Smooth muscle cell (in vitro differentiated cells): ENCODE measurements at regions not wholly inside any gene's neighbourhood (a gene's known extent, or its start where the extent isn't known, plus 50 kb on each side); places are given as distances from the start of the nearest gene placed in this dataset.

Source experiments
- DNase-seq: peaks from one replicate; lab custom pipeline; 2025; ENCODE audit not compliant: unreplicated experiment; lab: John Stamatoyannopoulos, UW
- H2AFZ ChIP-seq: fragments of 200-600 bp; sonication (generic); 2 replicates; pipeline ENCODE4 v1.6.0; 2016; ENCODE audit warnings: antibody characterized with exemption, low read depth, mild to moderate bottlenecking
- H3F3A ChIP-seq: fragments of 200-600 bp; sonication (generic); 2 replicates; pipeline ENCODE4 v1.6.0; 2017; ENCODE audit warnings: antibody characterized with exemption, low read depth
- H3K27ac ChIP-seq: fragments of 200-600 bp; sonication (generic); 2 replicates; pipeline ENCODE4 v1.5.1; 2016; ENCODE audit warnings: low read depth, mild to moderate bottlenecking
- H3K27me3 ChIP-seq: fragments of 200-600 bp; sonication (generic); 2 replicates; pipeline ENCODE4 v1.6.1; 2016; ENCODE audit warnings: low read depth, mild to moderate bottlenecking
- H3K36me3 ChIP-seq: fragments of 200-600 bp; sonication (generic); 2 replicates; pipeline ENCODE4 v1.5.1; 2016; ENCODE audit warnings: low read depth
- H3K4me1 ChIP-seq: fragments of 200-600 bp; sonication (generic); 2 replicates; pipeline ENCODE4 v1.5.1; 2016; ENCODE audit warnings: low read depth
- H3K4me2 ChIP-seq: fragments of 200-600 bp; sonication (generic); 2 replicates; pipeline ENCODE4 v1.6.0; 2016; ENCODE audit warnings: mild to moderate bottlenecking
- H3K4me3 ChIP-seq: fragments of 200-600 bp; sonication (generic); 2 replicates; pipeline ENCODE4 v1.5.1; 2016; ENCODE audit warnings: mild to moderate bottlenecking
- H3K79me2 ChIP-seq: fragments of 200-600 bp; sonication (generic); 2 replicates; pipeline ENCODE4 v1.6.0; 2016; ENCODE audit warnings: low read depth, mild to moderate bottlenecking
- H3K9ac ChIP-seq: fragments of 200-600 bp; sonication (generic); 2 replicates; pipeline ENCODE4 v1.6.0; 2016; ENCODE audit warnings: low read depth
- H3K9me3 ChIP-seq: fragments of 200-600 bp; sonication (generic); replicated peaks from 2 replicates; pipeline ENCODE4 v1.5.1; 2016; ENCODE audit warnings: low read depth
- H4K20me1 ChIP-seq: fragments of 200-600 bp; sonication (generic); 2 replicates; pipeline ENCODE4 v1.6.0; 2016; ENCODE audit warnings: low read depth
- CTCF ChIP-seq: fragments of 200-600 bp; sonication (generic); IDR thresholded peaks from 2 replicates; pipeline ENCODE4 v1.5.1; 2017; ENCODE audit warnings: borderline replicate concordance, mild to moderate bottlenecking, antibody characterized with exemption; ENCODE audit not compliant: insufficient read depth, poor library complexity, severe bottlenecking
- WGBS: methylation state at CpG from one replicate; pipeline ENCODE4 v1.1.7; 2016; ENCODE audit warnings: low lambda C conversion rate; 5-methylcytosine and 5-hydroxymethylcytosine counted together

GRCh38 chr5:125321654-125322053 is 575.2 kb upstream of the ZNF608 start:
- H3K79me2 ChIP-seq: no peaks in the 10 kb centered on the region
- H4K20me1 ChIP-seq: no peaks in the 10 kb centered on the region
- TF ChIP-seq CTCF: no peak
- no peak overlapping the region for H3K9ac ChIP-seq
- DNase-seq: no peak
- no peaks in the 10 kb centered on the region for H3K9me3 ChIP-seq
- H3F3A ChIP-seq: peaks cover 10% of the 10 kb centered on the region
- H3K4me3 ChIP-seq: no peak overlapping the region
- no peaks in the 10 kb centered on the region for H3K27me3 ChIP-seq
- H3K4me2 ChIP-seq: no peak overlapping the region
- no peak overlapping the region for H3K27ac ChIP-seq
- 92% methylated on average over 1 of the region's 1 CpG for WGBS
- H2AFZ ChIP-seq: peak overlapping the region; percentile 33
- H3K4me1 ChIP-seq: peaks cover 24% of the 10 kb centered on the region
- H3K36me3 ChIP-seq: no peaks in the 10 kb centered on the region

GRCh38 chr5:125323613-125324012 is 577.2 kb upstream of the ZNF608 start:
- DNase-seq: no peak
- 50% methylated on average over 2 of the region's 2 CpGs for WGBS
- H3K27me3 ChIP-seq: no peaks in the 10 kb centered on the region

GRCh38 chr5:125325488-125326149 is 579.2 kb upstream of the ZNF608 start:
- 88% methylated on average over 4 of the region's 4 CpGs for WGBS
- Histone ChIP-seq H4K20me1 (no peaks in the 10 kb centered on the region), H3K4me2 (no peak overlapping the region)

More at GRCh38 chr5:125323613-125324012, 577.2 kb upstream of the ZNF608 start:
- no peak overlapping the region for H3K27ac ChIP-seq
- H3K9me3 ChIP-seq: no peaks in the 10 kb centered on the region
- TF ChIP-seq CTCF: no peak
- H3F3A ChIP-seq: peaks cover 10% of the 10 kb centered on the region
- no peak overlapping the region for H3K4me2 ChIP-seq
- H3K4me1 ChIP-seq: peaks cover 19% of the 10 kb centered on the region
- H2AFZ ChIP-seq: no peak overlapping the region
- no peaks in the 10 kb centered on the region for H4K20me1 ChIP-seq
- no peaks in the 10 kb centered on the region for H3K79me2 ChIP-seq
- H3K4me3 ChIP-seq: no peak overlapping the region
- no peaks in the 10 kb centered on the region for H3K36me3 ChIP-seq
- no peak overlapping the region for H3K9ac ChIP-seq

More at GRCh38 chr5:125325488-125326149, 579.2 kb upstream of the ZNF608 start:
- Histone ChIP-seq H3K9me3 (no peaks in the 10 kb centered on the region), H3K4me1 (peaks cover 19% of the 10 kb centered on the region), H3K9ac (no peak overlapping the region), H3K4me3 (no peak overlapping the region), H3K36me3 (no peaks in the 10 kb centered on the region), H3F3A (peaks cover 10% of the 10 kb centered on the region), H3K79me2 (no peaks in the 10 kb centered on the region), H3K27me3 (no peaks in the 10 kb centered on the region), H3K27ac (no peak overlapping the region), H2AFZ (no peak overlapping the region)
- no peak for DNase-seq
- TF ChIP-seq CTCF: no peak
